Gastrocnemius medialis (tissue), 4 donors: ENCODE measurements at regions not wholly inside any gene's neighbourhood (a gene's known extent, or its start where the extent isn't known, plus 50 kb on each side); places are given as distances from the start of the nearest gene placed in this dataset.

Experiments
- CTCF ChIP-seq, 5 experiments: fragments of 450-650 bp in 3 of 5; fragments of 200-600 bp in 2 of 5; sonication (generic) in 2 of 5; IDR thresholded peaks in 4 of 5; conservative IDR thresholded peaks in 1 of 5; 1 replicate in 4 of 5; 2 replicates in 1 of 5; pipeline ENCODE4 v1.5.1; 2016 to 2019; ENCODE audit warnings: antibody characterized with exemption in 5 of 5, mild to moderate bottlenecking in 3 of 5, moderate library complexity in 3 of 5
- POLR2A ChIP-seq, 2 donors: fragments of 450-650 bp; IDR thresholded peaks; one replicate each; pipeline ENCODE4 v1.6.1; 2017; ENCODE audit warnings: antibody characterized with exemption in 2 of 2, mild to moderate bottlenecking in 2 of 2, moderate library complexity in 2 of 2

- TF ChIP-seq CTCF (IDR thresholded peaks at IDR 0.05 in 4 of 5, conservative IDR thresholded peaks at IDR 0.05 in 1 of 5), result no peak
- TF ChIP-seq POLR2A (IDR thresholded peaks at IDR 0.05), result no peak
These were observed 103.4 kb downstream of the MTNR1A start for GRCh38 chr4:186451982-186452381.
